HepG2 (cell line): ENCODE measurements at regions not wholly inside any gene's neighbourhood (a gene's known extent, or its start where the extent isn't known, plus 50 kb on each side); places are given as distances from the start of the nearest gene placed in this dataset.

ENCODE experiments used
- ATAC-seq: fragments of 200-7000 bp; cut with Tn5 transposase; 3 replicates; pipeline ENCODE4 v1.9.1; 2020; ENCODE audit warnings: mild to moderate bottlenecking, moderate library complexity
- BruUV-seq: library from RNA; stranded (reverse); fragments of 400-500 nt; replicated peaks from 2 replicates; lab custom pipeline; 2021; lab: Mats Ljungman, UMichigan
- CTCF ChIA-PET: fragments of 300-600 bp; formaldehyde crosslinking; extraction: SDS; loops from one replicate; lab custom pipeline; 2021; ENCODE audit warnings: low total read pairs, inconsistent platforms, low intra/inter-chr PET ratio; lab: Yijun Ruan, JAX
- POLR2A ChIA-PET: fragments of 350-600 bp; sonication (Branson Sonifier 250); formaldehyde crosslinking; loops from one replicate; lab custom pipeline; 2020; ENCODE audit warnings: antibody characterized with exemption, inconsistent platforms; lab: Yijun Ruan, JAX
- DNase-seq: peaks from one replicate; pipeline ENCODE4 v3.0.0-alpha.2; 2015; ENCODE audit warnings: low spot score
- FAIRE-seq: peaks from 3 replicates; lab custom pipeline; 2011; peaks lifted over from hg19 to GRCh38; lab: Jason Lieb, UNC
- H2AFZ ChIP-seq: one replicate; pipeline ENCODE4 v1.6.1; 2011; ENCODE audit warnings: low read length, inconsistent platforms
- H3K27ac ChIP-seq: fragments of 300-600 bp; 3 replicates; pipeline ENCODE4 v1.8.0; 2011; ENCODE audit warnings: mixed run types, mild to moderate bottlenecking, mixed read lengths, low read length, inconsistent platforms; ENCODE audit not compliant: insufficient read depth; ENCODE audit errors: extremely low read length
- H3K27me3 ChIP-seq, 2 experiments: fragments of 200-600 bp in 1 of 2; 2 replicates in 1 of 2; 3 replicates in 1 of 2; pipeline versions ENCODE4 v1.6.0 to v1.8.0; 2011; ENCODE audit warnings: low read length in 2 of 2, mild to moderate bottlenecking in 2 of 2, moderate library complexity in 2 of 2, inconsistent platforms in 1 of 2; ENCODE audit not compliant: insufficient read depth in 2 of 2, control insufficient read depth in 1 of 2
- H3K36me3 ChIP-seq, 2 experiments: fragments of 200-600 bp in 1 of 2; replicated peaks in 1 of 2; 2 replicates in 1 of 2; 3 replicates in 1 of 2; pipeline versions ENCODE4 v1.5.1 to v1.8.0; 2011; ENCODE audit warnings: low read length in 2 of 2, inconsistent platforms in 1 of 2; ENCODE audit not compliant: insufficient read depth in 2 of 2, control insufficient read depth in 1 of 2
- H3K4me1 ChIP-seq: 2 replicates; pipeline ENCODE4 v1.5.1; 2012; ENCODE audit warnings: low read length, inconsistent platforms; ENCODE audit not compliant: insufficient read depth
- H3K4me2 ChIP-seq: 2 replicates; pipeline ENCODE4 v1.6.0; 2011; ENCODE audit warnings: low read depth, low read length, inconsistent platforms
- H3K4me3 ChIP-seq, 3 experiments: fragments of 200-600 bp in 1 of 3; sonication (generic), shearing (Covaris generic) in 1 of 3; replicated peaks in 1 of 3; 2 replicates each; pipeline ENCODE4 v1.5.1; 2011 to 2016; ENCODE audit warnings: low read length in 3 of 3, inconsistent platforms in 2 of 3, low read depth in 2 of 3, mild to moderate bottlenecking in 2 of 3, control low read depth in 1 of 3, mixed read lengths in 1 of 3; ENCODE audit not compliant: insufficient read depth in 1 of 3
- H3K79me2 ChIP-seq: one replicate; pipeline ENCODE4 v1.6.1; 2011; ENCODE audit warnings: low read length, inconsistent platforms; ENCODE audit not compliant: insufficient read depth
- H3K9ac ChIP-seq: 2 replicates; pipeline ENCODE4 v1.6.0; 2011; ENCODE audit warnings: mild to moderate bottlenecking, low read depth, low read length, inconsistent platforms; ENCODE audit not compliant: insufficient read depth
- H3K9me3 ChIP-seq: 2 replicates; pipeline ENCODE4 v1.5.1; 2012; ENCODE audit warnings: mild to moderate bottlenecking, low read length
- H4K20me1 ChIP-seq: 2 replicates; pipeline ENCODE4 v1.6.0; 2011; ENCODE audit warnings: inconsistent platforms, mild to moderate bottlenecking, low read length, moderate library complexity; ENCODE audit not compliant: insufficient read depth
- ADNP ChIP-seq: sonication (generic); formaldehyde crosslinking; IDR thresholded peaks from 2 replicates; pipeline ENCODE4 v1.4.0; 2020; ENCODE audit warnings: missing genetic modification reagents
- CREB1 ChIP-seq, 2 experiments: fragments of 450-650 bp in 1 of 2; IDR thresholded peaks; 2 replicates each; pipeline ENCODE4 v1.6.1; 2016 to 2017; ENCODE audit warnings: control low read depth in 1 of 2, mild to moderate bottlenecking in 1 of 2, missing compliant biosample characterization in 1 of 2, missing genetic modification characterization in 1 of 2
- FOXC1 ChIP-seq: sonication (generic); formaldehyde crosslinking; IDR thresholded peaks from 2 replicates; pipeline ENCODE4 v1.8.0; 2022; ENCODE audit warnings: mild to moderate bottlenecking, missing genetic modification reagents, borderline replicate concordance
- HOXA5 ChIP-seq: sonication (generic); formaldehyde crosslinking; IDR thresholded peaks from 2 replicates; pipeline ENCODE4 v1.4.0; 2020; ENCODE audit warnings: missing genetic modification reagents
- LCORL ChIP-seq, 2 experiments: fragments of 450-650 bp in 1 of 2; sonication (generic) in 1 of 2; formaldehyde crosslinking in 1 of 2; IDR thresholded peaks; 2 replicates each; pipeline versions ENCODE4 v1.5.0 to v1.6.1; 2017 to 2020; ENCODE audit warnings: antibody characterized with exemption in 1 of 2, missing genetic modification reagents in 1 of 2
- NFYB ChIP-seq: sonication (generic); formaldehyde crosslinking; IDR thresholded peaks from 2 replicates; pipeline ENCODE4 v1.4.0; 2020; ENCODE audit warnings: missing genetic modification reagents
- POGZ ChIP-seq: sonication (generic); formaldehyde crosslinking; IDR thresholded peaks from 2 replicates; pipeline ENCODE4 v1.4.0; 2020; ENCODE audit warnings: mild to moderate bottlenecking, missing genetic modification reagents
- POLR2A ChIP-seq, 2 experiments: IDR thresholded peaks; 2 replicates each; pipeline ENCODE4 v1.6.1; 2011; ENCODE audit warnings: low read depth in 2 of 2, low read length in 2 of 2, mild to moderate bottlenecking in 1 of 2, moderate library complexity in 1 of 2; ENCODE audit not compliant: insufficient read depth in 1 of 2
- SP1 ChIP-seq, 2 experiments: fragments of 450-650 bp in 1 of 2; sonication (generic) in 1 of 2; formaldehyde crosslinking in 1 of 2; IDR thresholded peaks; 2 replicates each; pipeline versions ENCODE4 v1.4.0 to v1.6.1; 2016 to 2020; ENCODE audit warnings: missing genetic modification reagents in 1 of 2
- SP4 ChIP-seq: sonication (generic); formaldehyde crosslinking; IDR thresholded peaks from 2 replicates; pipeline ENCODE4 v1.8.1; 2023; ENCODE audit warnings: mild to moderate bottlenecking, missing genetic modification reagents
- SRY ChIP-seq: sonication (generic); formaldehyde crosslinking; IDR thresholded peaks from 2 replicates; pipeline ENCODE4 v1.8.0; 2022; ENCODE audit warnings: mild to moderate bottlenecking, missing genetic modification reagents
- TAF15 ChIP-seq: fragments of 200-400 bp; formaldehyde crosslinking; IDR thresholded peaks from one replicate; pipeline ENCODE4 v1.6.1; 2018; ENCODE audit warnings: mild to moderate bottlenecking, low read depth, low read length; ENCODE audit not compliant: poor library complexity, severe bottlenecking
- ZFP36 ChIP-seq: fragments of 150-350 bp; IDR thresholded peaks from 2 replicates; pipeline ENCODE4 v1.6.1; 2018; ENCODE audit warnings: borderline replicate concordance, low read length, low read depth; ENCODE audit not compliant: partially characterized antibody
- ZNF329 ChIP-seq: sonication (generic); formaldehyde crosslinking; IDR thresholded peaks from 2 replicates; pipeline ENCODE4 v1.9.0; 2021; ENCODE audit warnings: low read depth, mild to moderate bottlenecking, missing genetic modification reagents
- ZNF605 ChIP-seq: sonication (generic); formaldehyde crosslinking; IDR thresholded peaks from 2 replicates; pipeline ENCODE4 v1.8.0; 2022; ENCODE audit warnings: mild to moderate bottlenecking, missing genetic modification reagents
- WGBS: methylation state at CpG from one replicate; pipeline ENCODE4 v1.1.6; 2017; ENCODE audit warnings: low lambda C conversion rate; 5-methylcytosine and 5-hydroxymethylcytosine counted together
- in situ Hi-C: cut with HindIII; loops from 2 replicates; pipeline ENCODE4 v1.10.0; 2017; ENCODE audit warnings: low pct_unique_long_range_greater_than_20kb; ENCODE audit not compliant: extremely low pct_ligation_motif_present
- intact Hi-C: fragments of 100-400 bp; cut with micrococcal nuclease; formaldehyde crosslinking; loops from one replicate; pipeline ENCODE4 v1.10.0; 2022; ENCODE audit not compliant: unreplicated experiment
- TF ChIP-seq, protein P1 (sequence below): sonication (generic); formaldehyde crosslinking; IDR thresholded peaks from 2 replicates; pipeline ENCODE4 v1.5.0; 2020; ENCODE audit warnings: mild to moderate bottlenecking, missing genetic modification reagents
- TF ChIP-seq, protein P2 (sequence below): sonication (generic); formaldehyde crosslinking; IDR thresholded peaks from 2 replicates; pipeline ENCODE4 v1.5.0; 2020; ENCODE audit warnings: missing genetic modification reagents
- TF ChIP-seq, protein P3 (sequence below): sonication (generic); formaldehyde crosslinking; IDR thresholded peaks from 2 replicates; pipeline ENCODE4 v1.4.0; 2020; ENCODE audit warnings: missing genetic modification reagents

GRCh38 chr3:42012935-42013690 lies 51.2 kb upstream of the ULK4 start:
- ATAC-seq, result peak; percentile 73
- peak overlapping the region; percentile 90 for H3K4me2 ChIP-seq
- H3K4me1 ChIP-seq, result peaks cover 42% of the 10 kb centered on the region
- peaks cover 0 to 1% of the 10 kb centered on the region in 2 experiments; a peak in 1 of 5 replicates for H3K27me3 ChIP-seq
- no peaks in the 10 kb centered on the region for H3K36me3 ChIP-seq
- no peak for FAIRE-seq
- peaks cover 5% of the 10 kb centered on the region for H4K20me1 ChIP-seq
- H3K9me3 ChIP-seq, result no peaks in the 10 kb centered on the region
- peaks cover 39% of the 10 kb centered on the region for H3K79me2 ChIP-seq
- peak; percentile 37 for DNase-seq
- CTCF ChIA-PET, result interaction anchor here (1.2 kb wide), 1 partner anchor 87 kb away, joined by 4 read pairs; no protein-coding TSS in a partner anchor
- intact Hi-C loops (no loop called here), in situ Hi-C loops (loop anchor here (25.0 kb wide), 1 partner anchor 174 kb away; no protein-coding TSS in a partner anchor)
- H3K9ac ChIP-seq, result peak overlapping the region; percentile 58
- H3K27ac ChIP-seq, result peak overlapping the region; percentile 3
- 2% methylated on average over 15 of the region's 58 CpGs for WGBS
- peak overlapping the region; percentile 62 to 85 (median 74) for H3K4me3 ChIP-seq
- POLR2A ChIA-PET, result no interaction called here
- no TSS peak for BruUV-seq
- peak overlapping the region; percentile 93 for H2AFZ ChIP-seq
- 0 out of 2 replicates have a peak, but pooled peaks have one; percentile 34 for TF ChIP-seq ZNF605 (CRISPR knock-in tag)
- TF ChIP-seq, protein P1, sequence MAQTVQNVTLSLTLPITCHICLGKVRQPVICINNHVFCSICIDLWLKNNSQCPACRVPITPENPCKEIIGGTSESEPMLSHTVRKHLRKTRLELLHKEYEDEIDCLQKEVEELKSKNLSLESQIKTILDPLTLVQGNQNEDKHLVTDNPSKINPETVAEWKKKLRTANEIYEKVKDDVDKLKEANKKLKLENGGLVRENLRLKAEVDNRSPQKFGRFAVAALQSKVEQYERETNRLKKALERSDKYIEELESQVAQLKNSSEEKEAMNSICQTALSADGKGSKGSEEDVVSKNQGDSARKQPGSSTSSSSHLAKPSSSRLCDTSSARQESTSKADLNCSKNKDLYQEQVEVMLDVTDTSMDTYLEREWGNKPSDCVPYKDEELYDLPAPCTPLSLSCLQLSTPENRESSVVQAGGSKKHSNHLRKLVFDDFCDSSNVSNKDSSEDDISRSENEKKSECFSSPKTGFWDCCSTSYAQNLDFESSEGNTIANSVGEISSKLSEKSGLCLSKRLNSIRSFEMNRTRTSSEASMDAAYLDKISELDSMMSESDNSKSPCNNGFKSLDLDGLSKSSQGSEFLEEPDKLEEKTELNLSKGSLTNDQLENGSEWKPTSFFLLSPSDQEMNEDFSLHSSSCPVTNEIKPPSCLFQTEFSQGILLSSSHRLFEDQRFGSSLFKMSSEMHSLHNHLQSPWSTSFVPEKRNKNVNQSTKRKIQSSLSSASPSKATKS (CRISPR knock-in tag), result no peak
- no peak for TF ChIP-seq TAF15
- TF ChIP-seq NFYB (CRISPR knock-in tag), result 0 out of 2 replicates have a peak, but pooled peaks have one; percentile 15
- peak in 1 of 2 experiments; percentile 70; a peak in 2 of 4 replicates for TF ChIP-seq POLR2A (IDR thresholded peaks at IDR 0.05; ENCODE audit: insufficient read depth in 1 of 2, low read depth in 2 of 2, low read length in 2 of 2)
- TF ChIP-seq, protein P2, sequence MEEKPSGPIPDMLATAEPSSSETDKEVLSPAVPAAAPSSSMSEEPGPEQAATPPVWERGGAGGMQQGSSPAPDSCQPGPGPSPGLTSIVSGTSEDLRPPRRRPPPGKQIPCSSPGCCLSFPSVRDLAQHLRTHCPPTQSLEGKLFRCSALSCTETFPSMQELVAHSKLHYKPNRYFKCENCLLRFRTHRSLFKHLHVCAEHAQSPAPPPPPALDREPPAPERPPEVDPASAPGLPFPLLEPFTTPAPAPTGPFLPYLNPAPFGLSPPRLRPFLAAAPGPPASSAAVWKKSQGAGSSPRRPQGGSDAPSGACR (CRISPR knock-in tag), result 0 out of 2 replicates have a peak, but pooled peaks have one; percentile 43
- 0 out of 2 replicates have a peak, but pooled peaks have one; percentile 16 for TF ChIP-seq SRY (CRISPR knock-in tag)
- TF ChIP-seq FOXC1 (CRISPR knock-in tag), result peak; percentile 40; the same call in 1 of the 2 replicates
- TF ChIP-seq, protein P3, sequence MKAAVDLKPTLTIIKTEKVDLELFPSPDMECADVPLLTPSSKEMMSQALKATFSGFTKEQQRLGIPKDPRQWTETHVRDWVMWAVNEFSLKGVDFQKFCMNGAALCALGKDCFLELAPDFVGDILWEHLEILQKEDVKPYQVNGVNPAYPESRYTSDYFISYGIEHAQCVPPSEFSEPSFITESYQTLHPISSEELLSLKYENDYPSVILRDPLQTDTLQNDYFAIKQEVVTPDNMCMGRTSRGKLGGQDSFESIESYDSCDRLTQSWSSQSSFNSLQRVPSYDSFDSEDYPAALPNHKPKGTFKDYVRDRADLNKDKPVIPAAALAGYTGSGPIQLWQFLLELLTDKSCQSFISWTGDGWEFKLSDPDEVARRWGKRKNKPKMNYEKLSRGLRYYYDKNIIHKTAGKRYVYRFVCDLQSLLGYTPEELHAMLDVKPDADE, result 0 out of 2 replicates have a peak, but pooled peaks have one; percentile 39
- TF ChIP-seq SP1 (IDR thresholded peaks at IDR 0.05), result no peak
- TF ChIP-seq SP1 (CRISPR knock-in tag; IDR thresholded peaks at IDR 0.05), result 0 out of 2 replicates have a peak, but pooled peaks have one; percentile 29
- TF ChIP-seq LCORL (IDR thresholded peaks at IDR 0.05), result no peak
- peak; percentile 63; the same call in 1 of the 2 replicates for TF ChIP-seq LCORL (CRISPR knock-in tag; IDR thresholded peaks at IDR 0.05)
- TF ChIP-seq HOXA5, result 0 out of 2 replicates have a peak, but pooled peaks have one; percentile 38
- peak; percentile 52; the same call in 1 of the 2 replicates for TF ChIP-seq ZNF329 (CRISPR knock-in tag)
- peak; percentile 29; the same call in 1 of the 2 replicates for TF ChIP-seq ADNP (CRISPR knock-in tag)
- 0 out of 2 replicates have a peak, but pooled peaks have one; percentile 33 for TF ChIP-seq POGZ (CRISPR knock-in tag)
- peak; percentile 14; the same call in 1 of the 2 replicates for TF ChIP-seq SP4
- TF ChIP-seq ZFP36, result peak; percentile 96
- no peak for TF ChIP-seq CREB1 (IDR thresholded peaks at IDR 0.05)
- 0 out of 2 replicates have a peak, but pooled peaks have one; percentile 19 for TF ChIP-seq CREB1 (CRISPR knock-in tag; IDR thresholded peaks at IDR 0.05)
